ENCODE measurements at regions not wholly inside any gene's neighbourhood (a gene's known extent, or its start where the extent isn't known, plus 50 kb on each side); places are given as distances from the start of the nearest gene placed in this dataset.

- no peak for TF ChIP-seq ARNTL (CRISPR knock-in tag; IDR thresholded peaks at IDR 0.05; ENCODE audit: borderline replicate concordance, low read depth)
- no peak for TF ChIP-seq CSRNP3 (CRISPR knock-in tag; IDR thresholded peaks at IDR 0.05)
- no peak for TF ChIP-seq CREB5 (CRISPR knock-in tag; IDR thresholded peaks at IDR 0.05; ENCODE audit: low read depth)
- no peak for TF ChIP-seq ZFP30 (CRISPR knock-in tag; IDR thresholded peaks at IDR 0.05)
- no peak for TF ChIP-seq ZNF70 (CRISPR knock-in tag; IDR thresholded peaks at IDR 0.05)
- TF ChIP-seq CSDC2 (CRISPR knock-in tag; IDR thresholded peaks at IDR 0.05): no peak
- TF ChIP-seq SNAI2 (CRISPR knock-in tag; IDR thresholded peaks at IDR 0.05): no peak
Observed at GRCh38 chr12:19755136-19755535, 315.8 kb downstream of the AEBP2 start.

Measured in SK-N-SH treated with all-trans-retinoic acid at 6 μM for 48 hours (cell line).